ENCODE measurements at regions not wholly inside any gene's neighbourhood (a gene's known extent, or its start where the extent isn't known, plus 50 kb on each side); places are given as distances from the start of the nearest gene placed in this dataset.

GRCh38 chr1:232555494-232556210, 74.3 kb downstream of the SIPA1L2 start:
- DNase-seq (ENCODE audit: low read depth), result no peak

- no peak for DNase-seq (ENCODE audit: low read depth)
Measured at GRCh38 chr1:232554409-232554808, 75.5 kb downstream of the SIPA1L2 start.

DNA sequence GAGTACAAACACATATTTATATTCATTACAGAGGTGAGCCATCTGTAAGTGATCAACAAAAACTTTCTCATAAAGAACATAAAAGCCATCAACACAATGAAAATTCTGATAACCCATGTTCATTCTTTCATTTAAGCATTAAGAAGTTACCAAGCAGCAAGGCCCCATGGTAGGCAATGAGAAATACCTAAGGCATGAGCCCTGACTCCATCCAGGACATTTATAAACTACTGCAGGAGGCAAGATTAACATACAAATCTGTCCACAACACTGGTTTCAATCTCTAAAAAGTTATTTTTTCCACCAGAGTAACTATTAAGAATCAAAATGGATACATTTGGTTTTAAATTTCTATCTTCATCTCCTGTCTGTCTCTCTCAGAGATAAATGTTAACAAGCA, 76.1 kb downstream of the SIPA1L2 start:
- no peak for DNase-seq (ENCODE audit: low read depth)

- no peak for DNase-seq (ENCODE audit: low read depth)
Measured at GRCh38 chr1:232553050-232553754, 76.7 kb downstream of the SIPA1L2 start.

- no peak for DNase-seq (ENCODE audit: low read depth)
Measured at GRCh38 chr1:232551386-232551785, 78.5 kb downstream of the SIPA1L2 start.

DNA sequence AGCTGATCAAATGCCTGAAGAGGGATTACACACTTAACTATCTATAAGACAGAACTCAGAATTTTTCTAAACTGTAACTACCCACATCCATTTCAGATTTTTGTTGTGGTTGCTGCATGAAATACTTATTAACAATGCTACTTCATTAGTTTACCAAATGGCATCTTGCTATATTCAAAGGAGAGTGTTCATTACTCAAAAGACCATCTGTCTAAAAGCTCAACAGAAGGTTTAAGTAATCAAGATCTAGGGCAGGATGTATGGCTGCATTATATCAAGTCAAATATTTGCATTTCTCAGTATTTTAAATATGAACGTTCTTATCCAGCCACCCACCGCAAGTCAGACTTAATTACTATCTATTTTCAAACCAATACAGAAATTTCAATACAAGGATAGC, 79.9 kb downstream of the SIPA1L2 start:
- DNase-seq (ENCODE audit: low read depth), result no peak

GRCh38 chr1:232548691-232549090, 81.2 kb downstream of the SIPA1L2 start:
- DNase-seq (ENCODE audit: low read depth), result no peak

GRCh38 chr1:232547938-232548484, 81.9 kb downstream of the SIPA1L2 start:
- DNase-seq (ENCODE audit: low read depth), result no peak

GRCh38 chr1:232542633-232543593, 87.0 kb downstream of the SIPA1L2 start:
- DNase-seq (ENCODE audit: low read depth), result no peak

GRCh38 chr1:232538943-232539302, 91.0 kb downstream of the SIPA1L2 start:
- no peak for DNase-seq (ENCODE audit: low read depth)

DNA sequence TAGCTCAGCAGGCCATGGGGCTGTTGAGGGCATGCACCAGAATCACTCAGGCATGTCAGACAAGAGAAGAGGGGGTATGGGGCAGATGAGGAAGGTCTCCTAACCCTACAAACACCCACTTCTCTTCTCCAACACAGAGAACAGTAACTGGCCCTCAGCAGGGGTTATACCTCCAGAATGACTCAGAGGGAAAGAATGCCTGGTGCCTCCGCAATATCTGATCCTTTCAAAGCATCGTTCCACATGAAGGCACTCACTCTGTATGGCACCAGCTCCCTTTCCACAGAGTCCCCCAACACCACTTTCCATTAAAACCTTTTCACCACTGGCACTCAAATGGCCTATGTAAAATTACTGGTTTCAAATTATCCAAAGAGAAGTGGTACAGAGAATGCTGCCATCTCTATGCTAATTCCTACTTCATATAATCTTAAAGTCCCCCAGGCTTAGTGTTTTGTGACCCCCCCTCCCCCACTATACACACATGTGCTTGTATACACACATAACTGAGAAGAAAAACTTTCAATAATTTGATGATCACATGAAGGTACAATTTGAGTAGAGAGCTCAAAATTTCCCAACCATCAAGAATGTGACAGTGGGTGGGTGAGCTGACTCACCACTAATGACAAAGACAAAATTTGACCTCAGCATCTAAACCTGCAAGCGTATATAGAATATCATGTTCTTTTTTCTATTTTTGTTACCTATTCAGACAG, 91.5 kb downstream of the SIPA1L2 start:
- DNase-seq (ENCODE audit: low read depth), result peak; percentile 56

- no peak for DNase-seq (ENCODE audit: low read depth)
Measured at GRCh38 chr1:232534552-232535517, 95.1 kb downstream of the SIPA1L2 start.

DNA sequence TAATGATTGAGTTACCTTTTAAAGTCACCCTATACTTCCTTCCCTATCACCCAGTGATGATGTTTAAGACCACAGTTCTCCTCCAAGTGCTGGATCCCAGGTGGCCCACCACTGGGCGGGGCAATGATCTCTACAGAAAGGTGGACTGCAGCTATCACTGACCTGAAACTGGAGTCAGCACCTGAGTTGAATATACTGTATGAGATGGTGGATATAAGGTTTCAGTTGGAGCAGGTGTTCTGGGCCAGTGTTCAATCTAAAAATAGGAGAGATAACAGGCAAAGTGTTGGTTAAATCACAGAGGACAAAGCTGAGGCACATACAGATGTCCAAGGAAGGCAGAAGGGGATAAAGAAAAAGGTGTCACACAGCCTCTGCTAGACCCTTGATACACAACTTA, 96.6 kb downstream of the SIPA1L2 start:
- DNase-seq (ENCODE audit: low read depth), result no peak

DNA sequence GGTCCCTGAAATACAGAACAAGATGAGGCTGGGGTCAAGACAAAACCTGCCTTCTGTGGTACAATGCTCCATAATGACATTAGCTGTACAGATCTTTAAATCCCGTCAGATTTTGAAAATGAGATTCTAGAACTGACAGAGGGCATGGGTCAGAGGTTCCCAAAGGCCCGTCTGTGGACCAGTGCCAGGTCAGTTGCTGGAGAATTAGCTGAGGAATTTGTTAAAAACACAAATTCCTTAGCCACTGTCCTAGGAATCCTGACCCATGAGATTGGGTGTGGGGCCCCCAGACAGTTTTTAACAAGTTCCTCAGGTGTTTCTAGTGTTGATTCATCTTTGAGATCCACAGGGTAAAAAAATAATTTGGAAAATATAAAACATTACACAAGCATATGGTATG, 97.0 kb downstream of the SIPA1L2 start:
- no peak for DNase-seq (ENCODE audit: low read depth)

DNA sequence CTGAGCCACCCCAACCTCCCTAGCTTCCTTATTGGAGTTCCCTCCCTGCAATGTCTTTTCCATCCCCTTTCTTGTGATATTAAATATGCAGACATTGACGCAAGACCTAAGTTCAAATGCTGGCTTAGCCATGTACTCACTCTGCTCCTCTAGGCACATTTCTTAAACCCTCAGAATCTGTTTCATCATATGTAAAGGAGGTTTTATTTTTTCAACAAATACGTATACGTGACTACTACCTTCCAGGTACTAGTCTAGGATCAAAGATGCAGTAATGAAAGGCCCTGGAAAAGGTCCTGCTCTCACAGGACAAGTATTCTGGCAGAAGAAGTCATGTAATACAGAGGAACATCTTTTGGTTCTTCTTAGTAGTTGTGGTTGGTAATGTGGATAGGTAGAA, 98.6 kb downstream of the SIPA1L2 start:
- no peak for DNase-seq (ENCODE audit: low read depth)

DNA sequence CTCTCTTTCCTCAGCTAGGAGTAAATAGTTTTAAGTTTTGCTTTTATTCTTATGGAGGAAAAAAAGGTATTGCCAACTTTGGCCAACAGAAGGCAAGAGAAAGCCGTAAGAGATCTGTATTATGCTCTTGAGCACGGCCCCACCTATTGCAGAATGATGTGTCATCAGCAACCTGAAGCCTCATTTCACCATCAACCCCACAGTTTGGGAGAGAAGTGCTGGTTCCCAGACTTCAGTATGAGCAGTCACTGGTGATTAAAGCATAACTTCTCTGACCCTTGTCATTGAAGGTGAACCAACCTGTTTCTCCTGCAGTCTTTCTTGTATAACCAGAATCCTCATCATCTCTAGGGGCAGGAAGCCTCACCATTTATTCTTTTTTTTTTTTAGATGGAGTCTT, 100.2 kb downstream of the SIPA1L2 start:
- DNase-seq (ENCODE audit: low read depth), result no peak

DNA sequence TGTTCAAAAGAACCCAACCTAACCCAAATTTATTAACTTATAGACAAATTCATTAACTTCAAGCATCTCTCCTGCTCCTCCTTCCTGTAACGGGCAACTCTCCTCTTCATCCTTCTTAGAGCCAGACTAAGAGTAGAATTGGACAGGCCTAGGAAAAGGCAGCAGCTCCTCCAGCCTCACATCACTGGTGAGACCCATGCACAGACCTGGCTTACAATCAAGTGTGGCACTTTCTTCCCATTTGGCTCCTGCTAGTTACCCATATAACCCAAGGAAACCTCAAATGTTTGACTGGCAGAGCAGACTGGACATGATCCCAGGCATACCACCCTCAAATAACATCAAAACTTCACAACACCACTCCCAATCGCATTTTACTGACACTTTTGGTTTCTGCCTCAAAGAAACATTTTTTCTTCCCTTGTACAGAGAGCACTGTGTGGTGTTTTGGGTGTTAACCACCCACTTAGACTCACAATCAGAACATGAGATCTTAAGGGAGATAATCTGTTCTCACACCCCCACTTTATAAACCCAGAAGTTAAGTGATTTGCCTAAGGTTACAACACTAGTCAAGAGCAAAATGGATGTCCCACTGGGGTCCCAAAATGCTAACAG, 101.4 kb downstream of the SIPA1L2 start:
- no peak for DNase-seq (ENCODE audit: low read depth)

GRCh38 chr1:232524056-232524455, 105.9 kb downstream of the SIPA1L2 start:
- no peak for DNase-seq (ENCODE audit: low read depth)

GRCh38 chr1:232522189-232522588, 107.7 kb downstream of the SIPA1L2 start:
- no peak for DNase-seq (ENCODE audit: low read depth)

DNA sequence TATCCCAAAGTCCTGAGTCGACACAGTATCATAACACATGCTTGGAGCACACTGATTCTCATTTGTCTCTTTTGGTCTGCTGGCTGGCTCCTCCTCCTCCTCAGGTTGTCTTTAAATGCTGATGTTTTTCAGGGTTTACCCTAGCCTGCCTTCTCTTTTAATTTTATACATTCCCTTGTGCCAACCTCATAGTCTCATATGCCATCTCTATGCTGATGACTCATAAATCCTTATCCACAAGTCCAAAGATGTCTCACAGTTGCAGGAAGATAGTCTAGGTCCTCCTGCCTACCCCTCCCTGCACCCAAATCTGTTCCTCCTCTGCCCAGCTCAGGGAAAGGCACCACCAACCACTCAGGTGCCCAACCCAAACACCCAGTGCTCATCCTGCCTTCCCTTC, 108.3 kb downstream of the SIPA1L2 start:
- peak; percentile 8 for DNase-seq (ENCODE audit: low read depth)
